ENCODE measurements at regions not wholly inside any gene's neighbourhood (a gene's known extent, or its start where the extent isn't known, plus 50 kb on each side); places are given as distances from the start of the nearest gene placed in this dataset.

DNA sequence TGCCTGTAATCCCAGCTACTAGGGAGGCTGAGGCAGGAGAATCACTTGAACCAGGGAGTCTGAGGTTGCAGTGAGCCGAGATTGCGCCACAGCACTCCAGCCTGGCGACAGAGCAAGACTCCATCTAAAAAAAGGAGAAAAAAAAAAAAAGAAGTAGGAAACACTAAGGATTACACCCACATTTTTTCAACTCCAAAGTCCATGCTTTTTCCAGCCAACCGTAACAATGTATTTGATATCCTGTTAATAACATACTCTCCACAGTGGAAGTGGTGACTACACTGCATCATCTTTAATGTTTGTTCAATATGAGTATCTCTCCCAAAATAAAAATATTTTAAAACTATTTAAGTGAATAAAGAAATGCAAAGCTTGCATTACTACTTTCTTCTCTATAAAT is 481.6 kb upstream of the ACVR2A start:
- no peak for DNase-seq (ENCODE audit: low read depth)

GRCh38 chr2:147358375-147358774 is 486.5 kb upstream of the ACVR2A start:
- no peak for DNase-seq (ENCODE audit: low read depth)

DNA sequence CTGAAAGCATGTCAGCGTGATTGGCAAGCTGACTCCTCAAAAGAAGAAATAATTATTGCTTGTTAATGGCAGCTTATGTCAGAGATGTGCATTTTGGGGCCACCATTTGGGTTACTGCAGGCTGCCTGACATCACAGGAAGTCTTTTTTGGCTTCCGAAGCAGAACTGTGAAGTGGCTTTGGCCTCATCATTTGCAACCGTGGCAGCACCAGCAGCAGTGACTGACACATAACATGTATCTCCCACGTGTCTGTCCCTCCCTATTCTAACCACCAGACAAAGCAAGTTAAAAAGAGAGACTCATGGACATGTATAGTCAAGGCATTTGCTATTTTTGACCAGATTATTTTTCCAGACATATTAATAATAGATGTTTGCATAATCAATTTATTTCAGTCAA is 488.7 kb upstream of the ACVR2A start:
- no peak for DNase-seq (ENCODE audit: low read depth)

GRCh38 chr2:147355706-147356105 is 489.1 kb upstream of the ACVR2A start:
- DNase-seq (ENCODE audit: low read depth), result no peak

GRCh38 chr2:147353072-147353381 is 491.8 kb upstream of the ACVR2A start:
- DNase-seq (ENCODE audit: low read depth), result no peak

DNA sequence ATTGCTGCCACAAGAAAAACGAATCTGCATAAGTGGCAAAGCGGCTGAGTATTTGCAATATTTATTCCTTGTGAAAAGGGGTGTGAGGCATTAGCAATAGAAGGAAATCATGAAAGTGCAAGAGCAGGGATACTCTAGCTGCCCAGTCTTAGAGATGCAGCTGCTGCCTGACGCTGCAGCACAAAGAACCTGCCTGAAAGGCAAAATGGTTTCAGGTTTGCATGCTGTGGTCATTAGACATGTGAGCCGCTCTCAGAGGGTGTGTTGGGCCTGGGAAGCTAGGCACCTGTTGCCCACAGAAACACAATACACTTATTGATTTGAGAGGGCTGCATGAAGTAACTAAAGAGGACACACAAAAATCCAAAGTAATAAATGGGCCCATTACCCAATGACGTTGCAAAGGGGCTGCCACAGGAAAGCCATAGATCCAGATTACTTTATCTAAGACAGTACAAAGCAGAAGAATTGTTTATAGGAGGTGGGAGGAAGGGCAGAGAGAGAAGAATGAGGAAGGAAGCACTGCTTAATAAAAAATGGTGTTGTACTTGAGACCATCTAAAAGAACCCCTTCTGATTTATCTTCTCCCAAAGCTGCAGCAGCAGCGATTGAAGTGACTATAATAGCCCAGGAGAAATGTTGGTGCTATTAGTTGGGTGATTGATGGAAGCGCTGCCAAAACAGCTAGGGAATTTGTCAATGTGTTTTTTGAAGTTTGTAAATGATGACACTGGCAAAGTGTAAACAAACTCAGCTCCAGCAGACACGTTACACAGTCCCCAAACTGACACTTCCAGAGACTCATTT is 492.4 kb upstream of the ACVR2A start:
- no peak for DNase-seq (ENCODE audit: low read depth)

DNA sequence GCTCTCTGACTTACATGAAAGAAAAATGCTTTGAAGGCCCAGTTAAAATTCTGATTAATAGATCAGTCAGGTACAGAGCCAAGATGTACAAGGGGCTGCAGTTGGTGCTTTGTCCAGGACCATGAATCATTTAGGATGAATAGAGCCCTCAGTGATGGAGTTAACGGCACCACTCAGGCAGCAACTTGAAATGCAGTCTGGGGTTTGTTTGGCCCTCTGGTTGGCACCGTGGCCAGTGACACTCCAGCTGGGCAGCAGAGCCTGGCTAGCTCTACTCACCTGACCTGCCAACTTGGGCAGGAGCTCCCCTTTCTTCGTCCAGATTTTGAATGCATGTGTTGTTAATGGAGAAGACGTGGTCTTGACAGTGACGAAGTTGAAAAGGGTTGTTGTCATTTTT is 493.0 kb upstream of the ACVR2A start:
- no peak for DNase-seq (ENCODE audit: low read depth)

DNA sequence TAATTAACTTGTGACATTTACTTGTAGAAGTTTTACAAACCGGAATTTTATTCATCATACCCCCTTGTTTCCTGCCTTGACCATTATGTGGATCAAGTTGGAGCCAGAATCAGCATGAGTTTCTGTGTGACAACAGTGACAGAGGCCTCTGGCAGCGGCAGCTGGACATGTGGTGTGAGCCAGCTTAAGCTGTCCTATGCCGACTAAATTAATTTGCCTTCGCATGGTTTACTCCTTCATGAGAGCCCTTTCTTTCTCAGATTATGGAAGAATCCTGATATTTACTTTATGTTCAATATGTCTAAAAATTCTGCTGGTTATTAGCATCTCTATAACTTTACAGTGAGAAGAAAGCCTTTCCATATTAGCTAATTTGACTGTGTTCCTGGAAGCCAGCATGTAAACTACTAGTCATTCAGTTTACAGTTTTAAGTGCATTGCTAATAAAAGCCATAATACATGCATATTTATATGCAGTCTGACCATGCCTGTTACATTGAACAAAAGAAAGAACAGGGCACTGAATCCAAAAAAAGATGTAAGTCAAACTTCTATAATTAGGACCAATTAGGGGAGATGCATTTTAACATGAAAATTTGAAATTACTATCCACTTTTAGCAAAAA is 495.8 kb upstream of the ACVR2A start:
- DNase-seq (ENCODE audit: low read depth), result no peak

- no peak for DNase-seq (ENCODE audit: low read depth)
Measured at GRCh38 chr2:147346142-147346541, 498.7 kb upstream of the ACVR2A start.

DNA sequence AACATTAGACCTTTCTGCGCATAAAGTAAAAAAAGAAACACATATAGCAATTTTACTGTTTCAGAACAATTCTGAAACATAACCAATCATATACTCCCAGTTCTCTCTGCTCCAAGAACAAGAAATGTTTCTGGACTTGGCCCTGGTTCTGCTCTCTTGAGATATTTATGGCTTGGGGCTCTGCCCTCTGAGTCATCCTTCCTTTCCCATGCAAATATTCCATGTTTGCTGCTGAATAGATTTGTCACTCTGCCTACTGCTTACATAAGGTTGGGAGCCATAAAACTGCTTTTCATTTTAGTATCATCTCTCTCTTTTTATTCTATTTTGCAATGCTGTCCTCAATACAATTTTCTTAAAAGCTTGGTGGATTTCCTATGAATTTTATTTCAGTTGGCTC is 499.6 kb upstream of the ACVR2A start:
- DNase-seq (ENCODE audit: low read depth), result no peak

DNA sequence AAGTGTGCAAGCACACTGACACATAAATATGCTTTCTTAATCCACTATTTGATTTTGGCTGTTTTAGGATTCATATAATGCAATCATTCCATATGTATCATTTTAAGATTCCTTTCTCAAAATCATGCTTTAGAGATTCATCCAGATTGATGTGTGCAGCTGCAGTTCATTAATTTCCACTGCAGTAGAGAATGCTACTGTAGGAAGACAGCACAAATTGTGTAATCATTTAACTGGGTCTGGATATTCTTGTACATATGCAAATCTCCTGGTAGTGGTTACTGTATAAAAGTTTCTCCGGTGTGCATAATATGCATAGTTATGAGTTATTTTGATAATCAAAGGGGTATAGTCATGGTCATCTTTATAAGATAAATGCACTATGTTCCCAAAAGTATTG is 502.5 kb upstream of the ACVR2A start:
- DNase-seq (ENCODE audit: low read depth), result no peak

DNA sequence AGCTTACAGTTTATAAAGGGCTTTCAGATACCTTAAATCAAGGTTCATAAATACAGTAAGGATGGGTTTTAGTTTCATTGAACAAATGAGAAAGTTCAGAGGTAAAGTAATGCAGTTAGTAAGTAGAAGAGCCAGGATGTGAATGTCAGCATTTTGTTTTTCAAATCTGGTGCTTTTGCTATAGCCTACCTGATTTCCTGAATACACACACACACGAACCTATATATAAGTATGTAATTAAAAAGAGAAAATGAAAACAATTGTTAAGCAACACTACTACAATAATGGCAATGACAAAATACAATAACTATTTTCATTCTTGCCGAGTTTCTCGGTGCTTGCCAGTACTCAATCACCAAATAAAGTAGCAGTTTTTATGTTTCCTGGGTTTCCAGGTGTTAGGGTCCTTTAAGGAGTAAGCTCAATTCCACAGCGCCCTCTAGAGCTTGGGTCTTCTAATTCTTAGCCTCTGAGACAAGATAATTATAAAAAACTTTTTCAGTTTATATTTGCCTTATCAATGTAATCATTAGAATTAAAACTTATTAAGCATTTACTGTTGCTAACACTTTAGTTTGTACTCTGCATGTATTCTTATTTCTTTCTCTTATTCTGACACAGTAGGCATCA is 512.9 kb upstream of the ACVR2A start:
- no peak for DNase-seq (ENCODE audit: low read depth)

GRCh38 chr2:147330925-147331324 is 513.9 kb upstream of the ACVR2A start:
- DNase-seq (ENCODE audit: low read depth), result no peak

DNA sequence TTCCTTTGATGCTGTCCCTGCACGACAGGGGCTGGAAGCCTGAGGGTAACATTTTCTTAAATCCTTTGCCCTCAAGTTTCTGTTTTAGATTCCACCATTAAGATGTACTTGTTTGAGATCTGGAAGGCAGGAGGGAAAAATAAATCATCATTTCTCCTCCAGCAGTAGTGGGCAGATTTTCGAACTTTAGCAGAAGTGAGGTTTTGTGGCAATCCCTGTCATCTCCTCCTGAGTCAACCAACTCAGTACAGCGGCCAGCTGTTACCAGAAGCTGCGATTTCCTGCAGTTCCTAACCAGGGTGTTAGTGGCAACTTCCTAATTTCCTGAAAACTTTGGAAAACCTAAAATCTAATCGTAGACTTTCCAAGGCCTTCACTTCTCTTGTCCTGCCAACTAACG is 517.2 kb upstream of the ACVR2A start:
- no peak for DNase-seq (ENCODE audit: low read depth)

DNA sequence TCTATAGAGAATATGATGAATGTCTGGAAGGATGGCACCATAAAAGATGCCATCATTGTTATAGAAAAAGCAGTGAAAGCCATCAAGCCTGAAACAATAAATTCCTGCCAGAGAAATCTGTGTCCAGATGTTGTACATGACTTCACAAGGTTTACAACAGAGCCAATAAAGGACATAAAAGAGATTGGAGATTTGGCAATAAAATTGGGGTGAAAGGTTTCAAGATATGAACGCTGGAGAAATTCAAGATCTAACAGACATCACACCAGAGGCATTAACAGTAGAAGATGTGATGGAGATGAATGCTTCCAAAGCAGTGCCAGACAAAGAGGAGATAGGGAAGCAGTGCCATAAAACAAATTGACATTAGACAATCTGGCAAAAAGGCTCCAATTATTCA is 518.8 kb upstream of the ACVR2A start:
- DNase-seq (ENCODE audit: low read depth), result no peak

GRCh38 chr2:147320146-147320545 is 524.7 kb upstream of the ACVR2A start:
- no peak for DNase-seq (ENCODE audit: low read depth)

- DNase-seq (ENCODE audit: low read depth), result no peak
Measured at GRCh38 chr2:147311058-147311430, 533.8 kb upstream of the ACVR2A start.

- no peak for DNase-seq (ENCODE audit: low read depth)
Measured at GRCh38 chr2:147310335-147311057, 534.3 kb upstream of the ACVR2A start.

GRCh38 chr2:147297820-147298219 is 547.0 kb upstream of the ACVR2A start:
- no peak for DNase-seq (ENCODE audit: low read depth)

DNA sequence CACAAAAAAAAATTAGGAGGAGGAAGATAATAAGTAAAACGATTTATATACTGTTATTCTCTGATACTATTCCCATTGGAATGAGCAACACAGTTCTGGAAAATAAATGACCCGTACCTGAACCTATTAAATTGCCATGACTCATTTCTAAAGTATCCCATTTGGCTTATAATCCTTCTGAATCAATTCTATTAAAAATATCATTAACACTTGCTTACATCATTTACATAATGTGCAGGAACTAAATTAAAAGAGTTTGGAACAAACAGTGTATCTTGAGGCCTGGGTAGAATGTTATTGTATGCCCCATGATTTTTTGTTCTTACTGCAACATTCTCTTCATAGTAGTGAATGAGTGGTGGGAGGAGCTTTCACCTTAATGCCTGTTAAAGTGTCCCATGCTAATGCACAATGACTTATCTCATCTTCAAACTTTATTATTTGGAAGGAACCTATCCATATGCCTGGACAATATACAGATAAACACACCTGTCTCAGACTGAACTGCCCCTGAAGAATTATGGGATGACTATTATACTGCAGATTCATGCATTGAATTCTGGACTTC is 549.9 kb upstream of the ACVR2A start:
- no peak for DNase-seq (ENCODE audit: low read depth)

DNA sequence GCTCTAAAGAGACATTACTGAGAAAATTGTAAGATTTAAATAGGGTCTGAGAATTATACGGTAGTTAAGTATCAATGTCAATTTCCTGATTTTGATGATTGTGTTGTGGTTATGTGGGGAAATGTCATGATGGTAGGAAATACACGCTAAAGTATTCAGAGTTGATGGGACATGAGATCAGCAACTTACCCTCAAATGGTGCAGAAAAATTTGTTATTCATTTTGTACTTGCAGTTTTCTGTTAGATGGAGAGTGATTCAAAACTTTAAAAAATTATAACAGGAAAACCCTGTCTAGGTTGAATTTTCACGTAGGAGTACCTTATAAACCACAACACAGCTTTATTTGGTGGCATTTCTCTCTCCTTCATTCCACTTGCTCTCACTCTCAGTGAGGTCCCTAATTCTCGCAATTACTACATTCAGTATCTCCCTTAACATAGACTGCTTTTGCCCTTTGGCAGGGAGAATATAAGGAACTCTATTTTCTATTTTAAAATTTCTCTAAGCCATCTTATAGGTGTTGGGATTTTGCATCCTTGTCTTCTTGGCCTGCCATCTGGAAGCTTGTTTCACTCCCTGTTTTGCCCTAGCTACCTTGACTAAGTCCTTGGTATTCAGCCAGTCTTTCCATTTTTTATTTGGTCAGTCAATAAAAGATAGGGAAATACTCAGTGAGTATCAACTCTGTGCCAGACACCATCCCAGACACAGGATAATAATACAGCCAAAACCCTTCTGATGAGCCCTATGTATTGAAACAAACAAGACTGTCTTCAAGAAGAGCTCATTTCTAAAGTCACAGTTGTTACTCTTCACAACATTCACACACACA is 550.6 kb upstream of the ACVR2A start:
- DNase-seq (ENCODE audit: low read depth), result no peak

DNA sequence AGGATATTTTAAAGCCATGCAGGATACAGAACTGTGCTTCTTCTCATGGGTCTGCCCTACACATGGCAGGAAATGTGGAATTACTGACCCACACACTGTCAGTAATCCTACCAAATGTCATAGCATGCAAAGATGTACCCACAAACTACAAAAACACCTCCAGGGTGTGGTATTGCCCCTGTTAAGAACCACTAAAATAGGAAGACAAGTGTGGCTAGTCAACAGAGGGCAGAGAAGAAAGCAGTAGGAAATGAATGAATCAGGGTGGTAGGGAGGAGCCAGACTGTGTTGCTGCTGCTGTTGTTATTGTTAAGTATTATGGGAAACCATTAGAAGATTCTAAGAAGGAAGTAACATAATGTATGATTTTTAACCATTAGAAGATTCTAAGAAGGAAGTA is 556.7 kb upstream of the ACVR2A start:
- DNase-seq (ENCODE audit: low read depth), result no peak

Data from non-pigmented ciliary epithelial cell (primary cell).